ENCODE measurements at regions not wholly inside any gene's neighbourhood (a gene's known extent, or its start where the extent isn't known, plus 50 kb on each side); places are given as distances from the start of the nearest gene placed in this dataset.

GRCh38 chr3:59280113-59280512, 230.3 kb upstream of the CFAP20DC start:
- TF ChIP-seq FOXP2 (optimal IDR thresholded peaks at IDR 0.05; ENCODE audit: borderline replicate concordance, extremely low read depth, extremely low read length, insufficient read depth): no peak
- no peak for TF ChIP-seq SIN3A (IDR thresholded peaks at IDR 0.05; ENCODE audit: borderline replicate concordance, insufficient read depth, low read length)
- TF ChIP-seq POLR2AphosphoS5 (IDR thresholded peaks at IDR 0.05; ENCODE audit: low read depth, low read length): no peak
